Progenitor cell of endocrine pancreas (in vitro differentiated cells): ENCODE measurements at regions not wholly inside any gene's neighbourhood (a gene's known extent, or its start where the extent isn't known, plus 50 kb on each side); places are given as distances from the start of the nearest gene placed in this dataset.

Experiments
- DNase-seq: peaks from one replicate; pipeline ENCODE4 v3.0.0; 2021; ENCODE audit warnings: low spot score; ENCODE audit not compliant: unreplicated experiment
- H3K27ac Mint-ChIP-seq: 2 replicates; pipeline ENCODE4 v1.8.0; 2021; ENCODE audit warnings: mild to moderate bottlenecking, moderate library complexity, mixed read lengths
- H3K27me3 Mint-ChIP-seq: 2 replicates; pipeline ENCODE4 v1.8.0; 2021; ENCODE audit warnings: mixed read lengths
- H3K36me3 Mint-ChIP-seq: 2 replicates; pipeline ENCODE4 v1.8.0; 2022; ENCODE audit warnings: mixed read lengths; ENCODE audit not compliant: insufficient read depth
- H3K4me1 Mint-ChIP-seq: 2 replicates; pipeline ENCODE4 v1.8.0; 2021; ENCODE audit warnings: low read depth, mixed read lengths
- H3K4me3 Mint-ChIP-seq: 2 replicates; pipeline ENCODE4 v1.8.0; 2021; ENCODE audit warnings: low read depth, mild to moderate bottlenecking, moderate library complexity, mixed read lengths
- H3K9me3 Mint-ChIP-seq: 2 replicates; pipeline ENCODE4 v1.8.0; 2021; ENCODE audit warnings: low read depth, mixed read lengths
- TF ChIP-seq, protein P1 (sequence below): fragments of 200-600 bp; sonication (generic); IDR thresholded peaks from one replicate; pipeline ENCODE4 v1.5.0; 2021; ENCODE audit warnings: antibody characterized with exemption, mild to moderate bottlenecking; ENCODE audit not compliant: unreplicated experiment

DNA sequence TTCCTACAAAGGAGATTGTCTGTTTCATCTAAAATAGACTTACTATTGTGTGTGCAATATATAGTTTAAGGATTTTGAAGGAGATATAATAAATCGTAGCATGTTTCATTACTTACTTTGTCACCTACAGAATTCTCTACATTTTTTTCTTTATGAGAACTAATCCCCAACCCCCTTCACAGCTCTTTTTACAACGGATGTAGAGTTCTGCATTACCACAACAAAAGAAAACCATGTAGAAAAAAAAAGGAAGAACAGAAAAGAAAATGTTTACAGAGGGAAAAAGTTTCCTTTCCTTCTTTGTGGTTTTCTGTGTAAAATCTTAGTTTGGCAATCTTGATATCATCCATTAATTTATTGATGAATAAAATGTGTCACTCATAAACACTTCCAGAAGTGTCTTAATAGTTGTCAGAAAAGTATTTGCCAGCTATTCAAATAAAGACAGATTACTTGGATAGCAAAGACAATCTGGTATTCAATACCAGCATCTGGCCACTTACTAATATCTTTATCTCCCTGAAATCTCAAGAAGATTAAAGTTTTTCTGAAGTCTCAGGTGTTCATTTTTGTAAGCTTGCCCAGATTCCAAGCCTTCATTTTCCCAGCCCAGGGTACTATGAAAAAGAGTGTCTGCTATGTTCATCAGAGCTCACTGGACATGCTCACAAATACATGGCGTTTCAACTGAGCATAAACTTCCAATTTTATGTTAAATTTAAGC is 806.8 kb downstream of the PCDH19 start:
- H3K36me3 Mint-ChIP-seq, result no peaks in the 10 kb centered on the region
- H3K4me1 Mint-ChIP-seq, result no peaks in the 10 kb centered on the region
- TF ChIP-seq, protein P1, sequence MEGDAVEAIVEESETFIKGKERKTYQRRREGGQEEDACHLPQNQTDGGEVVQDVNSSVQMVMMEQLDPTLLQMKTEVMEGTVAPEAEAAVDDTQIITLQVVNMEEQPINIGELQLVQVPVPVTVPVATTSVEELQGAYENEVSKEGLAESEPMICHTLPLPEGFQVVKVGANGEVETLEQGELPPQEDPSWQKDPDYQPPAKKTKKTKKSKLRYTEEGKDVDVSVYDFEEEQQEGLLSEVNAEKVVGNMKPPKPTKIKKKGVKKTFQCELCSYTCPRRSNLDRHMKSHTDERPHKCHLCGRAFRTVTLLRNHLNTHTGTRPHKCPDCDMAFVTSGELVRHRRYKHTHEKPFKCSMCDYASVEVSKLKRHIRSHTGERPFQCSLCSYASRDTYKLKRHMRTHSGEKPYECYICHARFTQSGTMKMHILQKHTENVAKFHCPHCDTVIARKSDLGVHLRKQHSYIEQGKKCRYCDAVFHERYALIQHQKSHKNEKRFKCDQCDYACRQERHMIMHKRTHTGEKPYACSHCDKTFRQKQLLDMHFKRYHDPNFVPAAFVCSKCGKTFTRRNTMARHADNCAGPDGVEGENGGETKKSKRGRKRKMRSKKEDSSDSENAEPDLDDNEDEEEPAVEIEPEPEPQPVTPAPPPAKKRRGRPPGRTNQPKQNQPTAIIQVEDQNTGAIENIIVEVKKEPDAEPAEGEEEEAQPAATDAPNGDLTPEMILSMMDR, result no peak
- no peaks in the 10 kb centered on the region for H3K9me3 Mint-ChIP-seq
- H3K27me3 Mint-ChIP-seq, result no peaks in the 10 kb centered on the region
- no peak for DNase-seq
- H3K27ac Mint-ChIP-seq, result no peak overlapping the region
- no peak overlapping the region for H3K4me3 Mint-ChIP-seq

DNA sequence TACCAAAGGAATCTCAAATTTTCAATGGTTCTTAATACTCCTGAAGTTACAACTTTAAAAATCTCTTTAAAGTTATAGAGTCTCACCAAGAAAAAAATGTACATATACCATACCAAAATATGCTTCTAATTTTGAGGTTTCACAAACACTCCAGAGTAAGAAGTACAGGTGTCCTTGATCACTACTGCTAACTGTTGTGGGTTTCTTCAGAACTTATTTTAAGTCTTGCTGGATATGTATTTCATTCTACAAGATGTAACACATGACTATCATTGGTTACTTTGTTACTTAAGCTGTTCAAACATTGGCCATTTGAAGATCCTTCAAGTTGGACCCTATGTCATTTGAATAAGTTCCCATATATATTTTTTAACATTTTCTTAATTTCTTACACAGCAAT is 808.0 kb downstream of the PCDH19 start:
- TF ChIP-seq, protein P1, result no peak
- Mint-ChIP-seq H3K27ac (no peak overlapping the region), H3K9me3 (peaks cover under 1% of the 10 kb centered on the region), H3K27me3 (no peaks in the 10 kb centered on the region), H3K4me1 (no peaks in the 10 kb centered on the region), H3K36me3 (no peaks in the 10 kb centered on the region), H3K4me3 (no peak overlapping the region)
- DNase-seq, result no peak

DNA sequence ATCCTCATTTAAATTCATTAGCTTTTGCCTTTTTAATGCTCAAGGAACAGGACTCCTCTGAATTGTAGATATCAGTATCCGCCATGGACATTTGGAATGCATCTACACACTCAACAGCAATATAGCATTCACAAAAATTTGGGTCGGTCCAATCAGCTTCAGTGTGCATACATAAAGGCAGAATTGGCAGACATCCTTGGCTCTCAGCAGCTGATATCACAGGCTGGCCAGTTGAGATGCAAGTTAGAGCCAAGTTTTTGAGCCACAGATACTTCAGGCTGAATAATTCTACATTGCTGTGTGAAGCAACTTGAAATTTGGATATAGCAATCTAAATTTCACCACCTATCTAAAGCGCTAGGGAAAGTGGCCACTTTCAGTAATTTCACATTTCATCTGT is 821.1 kb downstream of the PCDH19 start:
- H3K27ac Mint-ChIP-seq, result no peak overlapping the region
- H3K36me3 Mint-ChIP-seq, result no peaks in the 10 kb centered on the region
- H3K9me3 Mint-ChIP-seq, result peaks cover 12% of the 10 kb centered on the region
- DNase-seq, result no peak
- no peaks in the 10 kb centered on the region for H3K27me3 Mint-ChIP-seq
- TF ChIP-seq, protein P1, result no peak
- no peak overlapping the region for H3K4me3 Mint-ChIP-seq
- H3K4me1 Mint-ChIP-seq, result no peaks in the 10 kb centered on the region

DNA sequence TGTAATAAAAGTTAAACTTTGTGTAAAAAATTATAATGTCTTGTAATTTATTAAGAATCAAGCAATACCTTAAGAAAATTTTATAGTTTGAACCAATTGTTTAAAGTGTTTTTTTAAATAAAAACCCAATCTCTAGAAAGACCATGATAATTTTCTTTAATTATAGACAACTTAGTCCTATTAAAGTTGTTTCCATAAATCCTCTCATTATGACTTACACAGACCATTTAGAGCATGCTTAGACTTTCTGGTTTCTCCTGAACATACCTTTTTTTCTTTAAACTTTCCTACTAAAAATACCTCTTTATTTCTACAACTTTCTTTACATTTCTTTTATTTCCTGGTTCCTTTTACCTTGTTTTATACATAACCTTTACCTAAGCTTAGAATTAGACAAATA is 837.4 kb downstream of the PCDH19 start:
- Mint-ChIP-seq H3K27me3 (no peaks in the 10 kb centered on the region), H3K27ac (no peak overlapping the region), H3K4me3 (no peak overlapping the region), H3K4me1 (no peaks in the 10 kb centered on the region), H3K36me3 (no peaks in the 10 kb centered on the region), H3K9me3 (peaks cover 53% of the 10 kb centered on the region)
- TF ChIP-seq, protein P1, result no peak
- no peak for DNase-seq

DNA sequence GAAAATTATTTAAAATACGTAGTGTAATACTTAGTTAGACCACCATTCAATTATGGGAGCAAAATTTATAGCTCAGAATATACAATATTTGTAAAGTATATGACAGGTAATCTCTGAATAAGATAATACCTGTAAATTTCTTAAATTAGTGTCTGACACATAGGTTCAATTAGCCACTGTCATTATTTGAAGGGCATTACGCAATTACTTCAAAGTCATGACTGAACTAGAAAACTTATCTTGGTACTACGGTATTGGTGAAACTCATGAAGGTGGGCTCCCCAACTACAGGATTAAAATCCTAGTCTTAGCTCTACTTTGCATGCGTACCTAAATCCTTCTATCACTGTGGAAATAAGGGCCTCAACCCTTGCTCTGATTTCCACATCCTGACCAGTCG is 860.7 kb downstream of the PCDH19 start:
- Mint-ChIP-seq H3K27me3 (no peaks in the 10 kb centered on the region), H3K9me3 (peaks cover 21% of the 10 kb centered on the region), H3K36me3 (no peaks in the 10 kb centered on the region), H3K4me1 (no peaks in the 10 kb centered on the region), H3K4me3 (no peak overlapping the region), H3K27ac (no peak overlapping the region)
- DNase-seq, result no peak
- TF ChIP-seq, protein P1, result no peak
